HK-2 (cell line): ENCODE measurements at regions not wholly inside any gene's neighbourhood (a gene's known extent, or its start where the extent isn't known, plus 50 kb on each side); places are given as distances from the start of the nearest gene placed in this dataset.

Experiments used
- DNase-seq: peaks from one replicate; pipeline ENCODE4 v3.0.0-alpha.2; 2018; ENCODE audit not compliant: unreplicated experiment

DNA sequence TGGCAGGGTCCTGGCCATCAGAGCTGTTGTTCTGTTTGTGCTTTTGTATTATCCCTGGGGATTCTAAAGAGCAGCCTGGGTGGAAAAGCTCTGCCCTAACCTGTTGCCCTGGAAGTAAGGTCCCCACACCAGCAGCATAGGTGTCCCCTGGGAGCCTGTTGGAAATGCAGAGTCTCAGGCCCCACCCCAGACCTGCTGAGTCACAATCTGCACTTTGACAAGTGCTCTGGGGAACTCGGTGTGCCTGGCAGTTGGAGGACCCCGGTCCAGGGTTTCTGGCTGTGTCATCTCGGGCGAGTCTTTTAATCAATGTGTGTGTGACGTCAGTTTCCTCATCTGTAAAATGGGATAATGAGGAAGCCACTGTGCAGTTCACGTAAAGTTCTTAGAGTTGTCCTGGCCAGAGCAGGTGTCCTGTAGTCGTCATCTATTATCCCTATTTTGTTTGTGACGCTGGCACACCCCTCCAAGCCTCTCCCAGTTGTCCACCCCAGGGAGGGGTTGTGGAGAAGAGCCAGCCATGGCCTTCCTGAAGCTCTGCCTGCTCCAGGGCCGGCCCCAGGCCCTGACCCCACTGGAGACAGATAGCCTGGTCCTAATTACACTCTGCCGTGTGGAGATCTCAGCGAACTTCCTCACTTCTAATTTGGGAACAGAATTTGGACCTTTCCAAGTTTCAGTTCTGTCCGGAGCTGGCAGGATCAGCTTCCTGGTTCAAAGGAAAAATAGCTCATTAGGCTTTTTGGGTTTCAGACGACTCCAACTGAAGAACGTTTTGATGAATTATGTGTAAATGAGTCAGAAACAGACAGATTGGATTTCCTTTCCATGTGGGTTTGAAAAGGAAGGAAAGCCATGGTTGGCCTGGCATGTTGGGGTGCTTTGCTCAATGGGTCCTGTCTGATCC is 295.7 kb upstream of the FOXF1 start:
- DNase-seq = no peak

GRCh38 chr16:86215233-86215978 is 294.9 kb upstream of the FOXF1 start:
- no peak for DNase-seq

GRCh38 chr16:86215979-86216585 is 294.2 kb upstream of the FOXF1 start:
- no peak for DNase-seq

GRCh38 chr16:86216591-86216990 is 293.7 kb upstream of the FOXF1 start:
- DNase-seq = no peak

GRCh38 chr16:86217001-86217890 is 293.1 kb upstream of the FOXF1 start:
- no peak for DNase-seq

GRCh38 chr16:86217891-86218270 is 292.4 kb upstream of the FOXF1 start:
- DNase-seq = no peak

- DNase-seq = no peak
These were observed 291.7 kb upstream of the FOXF1 start for GRCh38 chr16:86218479-86219170.

DNA sequence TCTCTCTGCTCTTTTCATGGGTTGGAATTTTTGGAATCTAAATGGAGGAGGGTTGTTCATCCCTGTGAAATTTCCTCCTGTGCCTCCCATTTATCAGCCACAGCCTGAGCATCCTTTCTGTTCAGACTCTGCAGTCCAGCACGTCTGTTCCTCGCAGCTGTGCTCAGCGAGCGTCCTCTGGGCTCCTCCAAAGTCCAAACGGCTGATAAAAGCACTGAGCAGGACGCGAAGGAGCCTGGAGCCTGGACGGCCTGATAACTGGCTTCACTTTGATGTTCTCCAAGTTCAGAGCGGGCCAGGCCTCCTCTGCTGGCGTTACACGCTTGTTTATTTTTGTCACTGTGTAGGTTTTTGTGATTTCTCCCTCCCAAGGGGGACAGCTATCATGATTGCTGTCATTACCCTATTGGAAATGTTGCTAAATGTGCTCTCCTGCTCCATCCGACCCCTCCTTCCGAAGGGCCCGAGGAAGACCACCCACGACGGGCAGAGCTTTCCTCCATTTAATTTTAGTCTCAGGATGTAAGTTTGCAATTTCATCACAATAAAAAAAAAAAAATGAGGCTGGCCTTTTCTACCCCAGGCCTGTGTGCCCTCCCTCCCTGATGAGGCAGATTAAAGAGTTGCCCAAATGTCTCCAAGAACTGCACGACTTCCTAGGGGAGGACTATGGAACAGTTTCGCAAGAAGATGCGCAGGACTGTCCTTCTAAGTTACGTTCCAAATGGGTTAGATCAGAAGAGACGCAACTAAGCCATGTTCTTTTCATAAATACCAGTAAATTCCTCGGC is 290.5 kb upstream of the FOXF1 start:
- DNase-seq = no peak

GRCh38 chr16:86220561-86220960 is 289.8 kb upstream of the FOXF1 start:
- no peak for DNase-seq

- DNase-seq = no peak
These were observed 289.2 kb upstream of the FOXF1 start for GRCh38 chr16:86221085-86221484.

- DNase-seq = no peak
These were observed 287.8 kb upstream of the FOXF1 start for GRCh38 chr16:86222547-86222946.

DNA sequence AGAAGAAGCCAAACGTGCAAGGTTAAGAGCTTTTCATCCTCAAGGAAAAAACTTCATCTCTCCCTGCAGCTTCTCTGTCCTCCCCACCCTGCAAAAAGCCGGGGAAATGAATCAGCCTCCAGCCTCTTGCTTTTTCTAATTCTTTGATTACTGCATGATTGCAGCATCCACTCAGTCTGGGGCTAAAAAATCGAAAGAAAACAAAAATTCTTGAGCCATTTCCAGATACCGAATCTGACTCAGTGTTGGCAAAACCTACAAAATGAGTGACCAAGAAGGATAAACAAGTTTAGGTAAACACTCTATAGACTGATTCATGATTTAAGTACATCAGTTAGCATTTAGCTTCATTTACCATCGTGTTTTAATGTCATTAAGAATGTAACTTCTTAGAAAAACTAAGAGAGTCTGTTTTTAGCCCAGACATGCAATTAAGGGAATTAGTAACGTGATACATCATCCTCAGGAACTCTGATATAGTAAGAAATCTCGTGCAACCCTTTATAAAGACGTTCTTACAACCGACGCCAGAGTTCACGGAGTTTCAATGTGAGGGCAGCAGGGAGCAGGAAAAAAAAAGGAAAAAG is 287.3 kb upstream of the FOXF1 start:
- DNase-seq = no peak

- no peak for DNase-seq
These were observed 286.2 kb upstream of the FOXF1 start for GRCh38 chr16:86224126-86224525.

GRCh38 chr16:86224629-86225028 is 285.7 kb upstream of the FOXF1 start:
- DNase-seq = no peak

DNA sequence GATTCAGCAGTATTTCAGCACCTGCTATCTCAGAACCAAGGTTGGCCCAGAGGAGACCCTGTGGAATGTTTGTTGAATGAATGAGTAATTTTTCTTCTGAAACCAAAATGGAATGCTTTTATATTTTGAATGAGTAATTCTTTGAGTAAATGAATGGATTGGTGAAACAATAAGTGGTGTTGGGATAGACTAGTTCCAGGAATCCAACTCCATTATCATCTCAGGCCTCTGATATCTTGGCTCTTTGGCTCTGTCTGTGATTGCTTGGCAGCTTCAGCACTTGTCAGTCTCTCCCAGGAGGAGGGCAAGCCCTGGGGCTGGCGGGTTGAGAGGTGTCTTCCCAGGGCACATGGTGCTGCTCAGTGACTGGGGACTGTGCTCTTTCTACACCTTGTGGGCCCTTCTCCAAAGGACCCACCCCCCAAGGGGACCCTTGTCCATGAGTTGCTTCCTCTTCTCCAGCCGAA is 284.4 kb upstream of the FOXF1 start:
- no peak for DNase-seq

GRCh38 chr16:86227041-86227440 is 283.3 kb upstream of the FOXF1 start:
- DNase-seq = no peak

DNA sequence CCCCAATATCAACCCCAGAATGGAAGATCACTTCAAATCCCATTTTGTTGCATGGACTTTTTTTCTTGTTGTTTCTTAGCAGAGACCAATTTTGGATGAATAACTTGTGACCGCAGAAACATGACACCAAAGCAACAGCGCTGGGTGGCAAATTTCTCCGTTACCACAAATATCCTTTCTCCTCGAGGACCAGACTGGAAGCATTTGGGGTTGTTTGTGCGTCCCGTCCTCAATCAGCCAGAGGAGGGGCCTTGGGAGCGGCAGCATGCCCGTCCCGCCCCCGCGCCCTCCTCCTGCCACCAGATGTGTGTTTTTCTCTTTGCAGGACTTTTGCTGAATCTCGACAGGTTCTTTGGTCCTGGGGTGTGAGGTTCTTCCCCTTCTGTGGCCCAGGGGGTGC is 282.5 kb upstream of the FOXF1 start:
- DNase-seq = no peak

- no peak for DNase-seq
These were observed 281.6 kb upstream of the FOXF1 start for GRCh38 chr16:86228713-86229112.

- DNase-seq = no peak
These were observed 281.0 kb upstream of the FOXF1 start for GRCh38 chr16:86229283-86229682.
